HCT116 (cell line): ENCODE measurements at regions not wholly inside any gene's neighbourhood (a gene's known extent, or its start where the extent isn't known, plus 50 kb on each side); places are given as distances from the start of the nearest gene placed in this dataset.

Experiments
- ATAC-seq: fragments of 200-7000 bp; cut with Tn5 transposase; 2 replicates; pipeline ENCODE4 v1.9.1; 2020; ENCODE audit warnings: mild to moderate bottlenecking, moderate library complexity
- BruUV-seq: library from RNA; stranded (reverse); fragments of 400-500 nt; replicated peaks from 2 replicates; lab custom pipeline; 2021; lab: Mats Ljungman, UMichigan
- CTCF ChIA-PET: fragments of 300-600 bp; sonication (Branson Sonifier 250); formaldehyde crosslinking; loops from one replicate; lab custom pipeline; 2021; ENCODE audit warnings: antibody characterized with exemption; lab: Charles Lee
- POLR2A ChIA-PET: fragments of 300-600, 350-600 bp; sonication (Branson Sonifier 250); formaldehyde crosslinking; loops from one replicate; lab custom pipeline; 2021; ENCODE audit warnings: antibody characterized with exemption; lab: Charles Lee
- RAD21 ChIA-PET, 2 experiments: fragments of 300-600 bp; sonication (Branson Sonifier 250); formaldehyde crosslinking; loops; one replicate each; lab custom pipeline; 2023; ENCODE audit warnings: low total read pairs in 2 of 2; ENCODE audit not compliant: uncharacterized antibody in 2 of 2, unreplicated experiment in 2 of 2, low non-redundant PET in 1 of 2; lab: Charles Lee
- DNase-seq: peaks from one replicate; pipeline ENCODE4 v3.0.0-alpha.2; 2010; ENCODE audit warnings: low read depth, low spot score
- H2AFZ ChIP-seq: fragments of 200-600 bp; shearing (Covaris generic), sonication (generic); 2 replicates; pipeline ENCODE4 v1.6.1; 2017; ENCODE audit warnings: low read depth, mixed run types, mixed read lengths, antibody characterized with exemption, low read length; ENCODE audit not compliant: poor library complexity, severe bottlenecking
- H3K27ac ChIP-seq: 2 replicates; pipeline ENCODE4 v1.5.1; 2012; ENCODE audit warnings: low read depth, low read length
- H3K27me3 ChIP-seq: fragments of 200-600 bp; sonication (generic); 2 replicates; pipeline ENCODE4 v1.6.1; 2016; ENCODE audit warnings: mixed run types, low read length, mixed read lengths; ENCODE audit not compliant: insufficient read depth
- H3K36me3 ChIP-seq, 2 experiments: fragments of 200-500 bp in 1 of 2; fragments of 200-600 bp in 1 of 2; sonication (Bioruptor generic) in 1 of 2; sonication (generic) in 1 of 2; 2 replicates each; pipeline versions ENCODE4 v1.5.1 to v1.6.1; 2014 to 2016; ENCODE audit warnings: low read length in 2 of 2, inconsistent platforms in 1 of 2, mixed read lengths in 1 of 2, mixed run types in 1 of 2; ENCODE audit not compliant: insufficient read depth in 2 of 2, control insufficient read depth in 1 of 2
- H3K4me1 ChIP-seq, 2 experiments: fragments of 200-600 bp in 1 of 2; sonication (generic) in 1 of 2; 2 replicates each; pipeline versions ENCODE4 v1.5.1 to v1.6.1; 2012 to 2017; ENCODE audit warnings: low read length in 2 of 2, inconsistent platforms in 1 of 2, mild to moderate bottlenecking in 1 of 2, mixed read lengths in 1 of 2, mixed run types in 1 of 2, moderate library complexity in 1 of 2; ENCODE audit not compliant: insufficient read depth in 2 of 2, control insufficient read depth in 1 of 2
- H3K4me2 ChIP-seq: fragments of 200-600 bp; sonication (generic); 2 replicates; pipeline ENCODE4 v1.6.1; 2017; ENCODE audit warnings: mixed run types, low read length, mixed read lengths
- H3K4me3 ChIP-seq, 2 experiments: fragments of 200-600 bp in 1 of 2; sonication (generic) in 1 of 2; replicated peaks in 1 of 2; 2 replicates each; pipeline ENCODE4 v1.5.1; 2011 to 2016; ENCODE audit warnings: low read length in 2 of 2, control low read depth in 1 of 2, low read depth in 1 of 2, mild to moderate bottlenecking in 1 of 2, mixed read lengths in 1 of 2, mixed run types in 1 of 2
- H3K79me2 ChIP-seq: fragments of 200-600 bp; sonication (generic); 2 replicates; pipeline ENCODE4 v1.6.1; 2017; ENCODE audit warnings: mild to moderate bottlenecking, mixed run types, low read length, moderate library complexity, mixed read lengths; ENCODE audit not compliant: insufficient read depth
- H3K9ac ChIP-seq: fragments of 200-600 bp; sonication (generic); 2 replicates; pipeline ENCODE4 v1.6.1; 2016; ENCODE audit warnings: low read length, mixed read lengths
- H3K9me2 ChIP-seq: fragments of 200-600 bp; sonication (generic), shearing (Covaris generic); 2 replicates; pipeline ENCODE4 v1.6.1; 2017; ENCODE audit warnings: mixed run types, mild to moderate bottlenecking, moderate library complexity; ENCODE audit not compliant: insufficient read depth
- H3K9me3 ChIP-seq, 2 experiments: fragments of 200-500 bp in 1 of 2; fragments of 200-600 bp in 1 of 2; sonication (Bioruptor generic) in 1 of 2; sonication (generic) in 1 of 2; 2 replicates each; pipeline ENCODE4 v1.6.1; 2014 to 2017; ENCODE audit warnings: low read length in 2 of 2, mixed read lengths in 2 of 2, inconsistent platforms in 1 of 2, low read depth in 1 of 2, mild to moderate bottlenecking in 1 of 2, mixed run types in 1 of 2, moderate library complexity in 1 of 2; ENCODE audit not compliant: control insufficient read depth in 1 of 2, insufficient read depth in 1 of 2
- H4K20me1 ChIP-seq: fragments of 200-600 bp; sonication (generic), shearing (Covaris generic); 2 replicates; pipeline ENCODE4 v1.6.1; 2017; ENCODE audit warnings: mixed run types, mild to moderate bottlenecking, moderate library complexity; ENCODE audit not compliant: insufficient read depth
- ATF3 ChIP-seq: IDR thresholded peaks from 2 replicates; pipeline ENCODE4 v1.6.1; 2012
- CBX3 ChIP-seq: IDR thresholded peaks from 2 replicates; pipeline ENCODE4 v1.6.1; 2012; ENCODE audit warnings: low read depth
- CEBPB ChIP-seq: IDR thresholded peaks from 2 replicates; pipeline ENCODE4 v1.6.1; 2012; ENCODE audit warnings: low read depth
- CTCF ChIP-seq, 3 experiments: fragments of 200-600 bp in 1 of 3; sonication (generic) in 1 of 3; IDR thresholded peaks in 2 of 3; conservative IDR thresholded peaks in 1 of 3; 2 replicates each; pipeline ENCODE4 v1.5.1; 2012 to 2017; ENCODE audit warnings: low read depth in 2 of 3, low read length in 2 of 3, antibody characterized with exemption in 1 of 3, borderline replicate concordance in 1 of 3, control low read depth in 1 of 3, mild to moderate bottlenecking in 1 of 3, mixed read lengths in 1 of 3, mixed run types in 1 of 3, moderate library complexity in 1 of 3; ENCODE audit not compliant: insufficient read depth in 1 of 3
- ELF1 ChIP-seq: IDR thresholded peaks from 2 replicates; pipeline ENCODE4 v1.6.1; 2012; ENCODE audit warnings: low read depth, borderline replicate concordance
- EZH2phosphoT487 ChIP-seq: fragments of 200-600 bp; IDR thresholded peaks from 2 replicates; pipeline ENCODE4 v1.6.1; 2018; ENCODE audit warnings: antibody characterized with exemption, borderline replicate concordance
- FOSL1 ChIP-seq: IDR thresholded peaks from 2 replicates; pipeline ENCODE4 v1.6.1; 2012; ENCODE audit warnings: low read depth
- JUND ChIP-seq: IDR thresholded peaks from 2 replicates; pipeline ENCODE4 v1.6.1; 2012
- POLR2A ChIP-seq: IDR thresholded peaks from 2 replicates; pipeline ENCODE4 v1.7.0; 2011; ENCODE audit warnings: borderline replicate concordance; ENCODE audit not compliant: insufficient read depth, insufficient read length; ENCODE audit errors: extremely low read depth
- POLR2AphosphoS5 ChIP-seq: IDR thresholded peaks from 2 replicates; pipeline ENCODE4 v1.6.1; 2011; ENCODE audit warnings: mild to moderate bottlenecking, low read depth, low read length, moderate library complexity
- RAD21 ChIP-seq: IDR thresholded peaks from 2 replicates; pipeline ENCODE4 v1.6.1; 2012; ENCODE audit warnings: low read depth, mild to moderate bottlenecking
- TCF7L2 ChIP-seq: IDR thresholded peaks from 2 replicates; pipeline ENCODE4 v1.7.0; 2011; ENCODE audit warnings: borderline replicate concordance, inconsistent platforms; ENCODE audit not compliant: insufficient read depth, insufficient read length; ENCODE audit errors: extremely low read depth
- YY1 ChIP-seq: IDR thresholded peaks from 2 replicates; pipeline ENCODE4 v1.6.1; 2011; ENCODE audit warnings: low read length, low read depth, moderate library complexity, mild to moderate bottlenecking; ENCODE audit not compliant: insufficient replicate concordance; ENCODE audit errors: extremely low read depth
- ZBTB33 ChIP-seq: IDR thresholded peaks from 2 replicates; pipeline ENCODE4 v1.6.1; 2011; ENCODE audit warnings: mild to moderate bottlenecking, low read length, moderate library complexity; ENCODE audit not compliant: insufficient replicate concordance; ENCODE audit errors: extremely low read depth
- ZFX ChIP-seq: fragments of 450-650 bp; IDR thresholded peaks from 2 replicates; pipeline ENCODE4 v1.6.1; 2017
- ZNF274 ChIP-seq: fragments of 200-500 bp; sonication (Bioruptor generic); IDR thresholded peaks from 2 replicates; pipeline ENCODE4 v1.6.1; 2014; ENCODE audit warnings: mild to moderate bottlenecking, low read depth, low read length, inconsistent platforms
- intact Hi-C: fragments of 100-400 bp; cut with micrococcal nuclease; formaldehyde crosslinking; loops from 2 replicates; pipeline ENCODE4 v1.10.0; 2022

GRCh38 chr3:106981392-106981791 is 395.8 kb upstream of the CCDC54 start:
- Histone ChIP-seq H3K9me2 (no peaks in the 10 kb centered on the region), H3K9ac (no peak overlapping the region), H3K79me2 (no peaks in the 10 kb centered on the region), H3K27ac (no peak overlapping the region), H3K9me3 (no peaks in the 10 kb centered on the region), H3K4me2 (no peak overlapping the region), H2AFZ (no peak overlapping the region), H3K4me1 (no peaks in the 10 kb centered on the region), H3K27me3 (no peaks in the 10 kb centered on the region), H3K36me3 (no peaks in the 10 kb centered on the region), H4K20me1 (no peaks in the 10 kb centered on the region), H3K4me3 (no peak overlapping the region)
- no TSS peak for BruUV-seq
- POLR2A ChIA-PET, result no interaction called here
- ATAC-seq (no peak), DNase-seq (no peak)
- no peak for TF ChIP-seq CBX3
- no peak for TF ChIP-seq ZFX
- TF ChIP-seq FOSL1, result no peak
- intact Hi-C loops, result no loop called here
- CTCF ChIA-PET, result no interaction called here
- RAD21 ChIA-PET, result no interaction called here

GRCh38 chr3:106985721-106986120 is 391.5 kb upstream of the CCDC54 start:
- TF ChIP-seq ZNF274 (no peak), RAD21 (no peak), ZBTB33 (no peak), ELF1 (no peak), EZH2phosphoT487 (no peak), JUND (no peak), TCF7L2 (no peak), FOSL1 (no peak), ATF3 (no peak), POLR2AphosphoS5 (no peak), POLR2A (no peak), ZFX (no peak), CBX3 (no peak), CTCF (IDR thresholded peaks at IDR 0.05 in 2 of 3, conservative IDR thresholded peaks at IDR 0.05 in 1 of 3; ENCODE audit: borderline replicate concordance in 1 of 3, insufficient read depth in 1 of 3, low read depth in 2 of 3, low read length in 2 of 3) (no peak), YY1 (no peak), CEBPB (no peak)
- Histone ChIP-seq H3K4me2 (no peak overlapping the region), H2AFZ (no peak overlapping the region), H4K20me1 (no peaks in the 10 kb centered on the region), H3K4me3 (no peak overlapping the region), H3K9ac (no peak overlapping the region), H3K27ac (no peak overlapping the region), H3K9me3 (no peaks in the 10 kb centered on the region), H3K79me2 (no peaks in the 10 kb centered on the region), H3K27me3 (no peaks in the 10 kb centered on the region), H3K9me2 (no peaks in the 10 kb centered on the region), H3K4me1 (no peaks in the 10 kb centered on the region), H3K36me3 (no peaks in the 10 kb centered on the region)
- RAD21 ChIA-PET, result no interaction called here
- CTCF ChIA-PET, result no interaction called here
- no TSS peak for BruUV-seq
- intact Hi-C loops, result no loop called here
- DNase-seq (no peak), ATAC-seq (no peak)
- POLR2A ChIA-PET, result no interaction called here
